Forelimb muscle (tissue), 1 donor: ENCODE measurements at regions not wholly inside any gene's neighbourhood (a gene's known extent, or its start where the extent isn't known, plus 50 kb on each side); places are given as distances from the start of the nearest gene placed in this dataset.

Source experiments
- DNase-seq: peaks from one replicate; pipeline ENCODE4 v3.0.0-alpha.2; 2013; ENCODE audit warnings: low read depth

- no peak for DNase-seq
These were observed 57.2 kb upstream of the ZDHHC17 start for GRCh38 chr12:76706761-76707160.

- no peak for DNase-seq
These were observed 56.1 kb upstream of the ZDHHC17 start for GRCh38 chr12:76707772-76708171.

DNA sequence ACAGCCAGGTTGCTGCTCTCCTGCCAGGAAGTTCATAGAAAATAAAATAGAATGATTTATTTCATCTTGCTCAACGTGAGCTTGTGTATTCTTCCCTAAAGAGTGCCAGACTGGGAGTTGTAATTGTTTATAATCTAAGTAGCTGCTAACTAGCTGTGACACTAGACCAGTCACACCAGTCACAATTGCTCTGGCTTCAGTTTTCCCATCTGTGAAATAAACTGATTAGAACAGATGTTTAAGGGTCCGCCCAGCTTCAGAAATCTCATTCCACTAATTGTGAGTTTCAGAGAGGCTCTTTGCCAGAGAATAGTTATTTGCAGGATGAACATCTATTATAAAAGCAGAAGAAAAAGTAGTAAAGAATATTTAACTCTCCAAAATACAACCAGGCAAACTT is 55.6 kb upstream of the ZDHHC17 start:
- no peak for DNase-seq

- no peak for DNase-seq
These were observed 52.7 kb upstream of the ZDHHC17 start for GRCh38 chr12:76711241-76711640.

GRCh38 chr12:76713130-76713529 is 50.8 kb upstream of the ZDHHC17 start:
- DNase-seq: no peak

- DNase-seq: no peak
These were observed 49.9 kb upstream of the ZDHHC17 start for GRCh38 chr12:76713986-76714385.
